D341Med (cell line): ENCODE measurements at regions not wholly inside any gene's neighbourhood (a gene's known extent, or its start where the extent isn't known, plus 50 kb on each side); places are given as distances from the start of the nearest gene placed in this dataset.

Experiments
- DNase-seq: peaks from one replicate; pipeline ENCODE4 v3.0.0; 2012; ENCODE audit warnings: low spot score

DNA sequence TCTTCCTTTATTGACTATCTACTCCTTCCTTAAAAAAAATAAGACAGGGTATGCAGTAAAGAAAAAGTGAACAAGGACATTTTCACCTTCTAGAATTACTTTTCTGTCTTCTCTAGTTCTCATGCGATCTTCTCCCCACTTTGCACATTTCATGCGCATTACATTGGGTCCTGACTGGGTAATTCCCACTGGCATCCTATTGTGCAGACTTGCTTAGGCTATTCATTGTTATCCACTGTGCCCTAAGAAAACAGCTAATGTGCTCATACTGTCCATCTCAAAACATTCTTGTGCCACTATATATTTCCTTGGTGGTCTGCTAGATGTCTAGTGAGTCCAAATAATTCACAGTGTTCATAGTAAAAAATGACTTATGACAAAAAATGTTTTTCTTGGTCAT is 447.4 kb upstream of the ROBO1 start:
- no peak for DNase-seq

- no peak for DNase-seq
Observed at GRCh38 chr3:80213086-80213485, 445.3 kb upstream of the ROBO1 start.

- no peak for DNase-seq
Observed at GRCh38 chr3:80192936-80193335, 425.1 kb upstream of the ROBO1 start.

DNA sequence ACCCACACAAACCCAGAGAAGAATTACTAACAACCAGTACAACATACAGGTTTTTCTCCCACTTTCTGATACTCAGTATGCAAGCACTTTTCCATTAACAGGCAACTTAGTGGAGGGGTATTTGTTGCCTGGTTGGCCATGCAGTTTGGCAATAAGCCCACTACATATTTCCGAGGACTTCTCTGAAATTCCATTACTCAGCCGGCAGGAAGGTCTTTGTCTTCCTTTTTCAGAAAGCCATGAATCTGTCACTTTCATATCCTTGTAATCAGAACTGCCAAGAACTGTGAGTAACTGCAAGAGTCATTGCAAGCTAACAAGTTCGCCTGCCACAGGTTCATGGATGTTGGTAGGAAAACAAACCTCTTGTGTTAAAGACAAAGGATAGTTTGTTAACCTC is 422.3 kb upstream of the ROBO1 start:
- no peak for DNase-seq

GRCh38 chr3:80187981-80188380 is 420.2 kb upstream of the ROBO1 start:
- DNase-seq, result no peak

- no peak for DNase-seq
Observed at GRCh38 chr3:80159990-80160506, 392.2 kb upstream of the ROBO1 start.

DNA sequence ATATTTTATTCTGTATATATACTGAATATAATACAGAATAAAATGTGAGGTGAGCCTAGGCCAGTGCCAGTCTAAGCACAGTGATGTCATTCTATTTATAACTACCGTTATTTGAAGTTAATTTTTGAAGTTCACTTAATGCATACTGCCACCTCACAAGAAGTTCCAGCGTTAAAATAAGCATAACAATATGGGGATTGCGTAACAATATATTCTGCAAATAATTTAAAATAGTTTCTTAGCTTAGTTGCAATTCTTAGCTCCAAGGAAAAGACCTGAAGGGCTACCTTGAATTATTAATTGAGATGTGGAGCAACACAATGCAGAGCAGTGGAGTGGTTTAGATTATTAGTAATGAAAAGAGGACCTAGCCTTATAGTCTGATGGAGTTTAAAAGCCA is 390.5 kb upstream of the ROBO1 start:
- no peak for DNase-seq

DNA sequence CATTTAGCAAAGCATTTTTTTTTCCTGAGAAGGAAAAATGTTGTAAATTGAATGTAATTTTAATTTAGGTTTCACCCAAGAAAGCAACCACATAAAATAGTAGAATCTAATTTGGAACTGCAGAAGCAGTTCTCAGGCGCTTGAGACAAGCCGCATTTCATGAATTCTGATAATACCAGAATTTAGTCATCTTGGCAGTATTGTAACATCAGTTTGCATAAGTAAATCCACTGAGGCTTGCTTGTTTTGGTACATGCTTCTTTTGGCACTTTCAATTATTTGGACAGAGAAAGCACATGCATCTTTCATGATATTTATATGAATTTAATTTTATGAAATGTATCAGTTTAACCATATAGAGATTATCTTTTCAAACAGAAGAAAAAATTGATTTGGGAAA is 389.7 kb upstream of the ROBO1 start:
- no peak for DNase-seq

DNA sequence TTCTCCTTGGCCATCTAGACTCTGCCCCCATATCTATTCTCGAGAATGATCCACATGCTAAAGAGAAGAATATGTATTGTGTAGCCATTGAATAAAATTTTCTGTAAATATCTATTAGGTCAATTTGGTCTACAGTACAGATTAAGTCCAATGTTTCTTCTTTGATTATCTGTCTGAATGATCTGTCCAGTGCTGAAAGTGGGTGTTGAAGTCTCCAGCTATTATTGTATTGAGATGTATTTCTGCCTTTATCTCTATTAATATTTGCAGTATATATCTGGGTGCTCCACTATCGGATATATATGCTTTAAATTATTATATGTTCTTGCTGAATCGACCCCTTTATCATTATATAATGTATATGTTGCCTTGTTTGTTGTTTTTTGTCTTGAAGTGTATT is 384.9 kb upstream of the ROBO1 start:
- no peak for DNase-seq

GRCh38 chr3:80142714-80143113 is 374.9 kb upstream of the ROBO1 start:
- DNase-seq, result no peak

DNA sequence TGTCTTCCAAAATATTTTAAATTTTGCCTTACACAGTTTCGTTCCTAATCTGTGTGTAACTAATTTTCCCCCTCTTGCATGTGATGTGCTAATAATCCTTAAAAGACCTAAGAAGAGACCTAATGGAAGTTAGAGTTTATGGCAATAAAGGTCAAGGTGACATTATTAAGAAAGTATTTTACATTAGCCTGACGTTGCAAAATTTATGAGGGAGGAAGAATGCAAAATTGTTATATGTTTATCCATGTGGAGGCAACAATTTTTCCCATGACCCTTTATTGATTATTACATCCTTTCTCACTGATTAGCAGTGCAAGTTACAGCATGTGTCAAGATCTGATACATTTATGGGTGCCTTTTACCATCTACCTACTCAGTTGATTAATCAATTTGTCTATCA is 373.8 kb upstream of the ROBO1 start:
- DNase-seq, result no peak

DNA sequence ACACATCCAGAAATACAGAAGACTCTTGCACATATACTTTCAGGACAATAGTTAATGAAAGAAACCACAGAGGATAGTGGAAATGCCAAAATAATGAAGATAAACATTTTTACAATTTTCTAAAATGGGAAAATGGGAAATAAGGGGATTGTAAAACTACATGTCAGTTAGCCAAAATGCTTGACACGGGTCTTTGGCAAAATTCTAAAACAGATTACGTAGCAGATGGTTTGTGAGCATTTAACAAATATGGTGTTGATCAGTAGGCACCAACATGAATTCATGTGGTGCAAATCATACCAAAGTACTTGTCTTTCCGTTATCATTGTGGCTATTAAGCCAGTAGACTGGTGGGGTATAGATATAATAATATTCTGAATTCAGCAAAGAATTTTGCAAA is 348.5 kb upstream of the ROBO1 start:
- DNase-seq, result no peak

- DNase-seq, result no peak
Observed at GRCh38 chr3:80114694-80115093, 346.9 kb upstream of the ROBO1 start.

DNA sequence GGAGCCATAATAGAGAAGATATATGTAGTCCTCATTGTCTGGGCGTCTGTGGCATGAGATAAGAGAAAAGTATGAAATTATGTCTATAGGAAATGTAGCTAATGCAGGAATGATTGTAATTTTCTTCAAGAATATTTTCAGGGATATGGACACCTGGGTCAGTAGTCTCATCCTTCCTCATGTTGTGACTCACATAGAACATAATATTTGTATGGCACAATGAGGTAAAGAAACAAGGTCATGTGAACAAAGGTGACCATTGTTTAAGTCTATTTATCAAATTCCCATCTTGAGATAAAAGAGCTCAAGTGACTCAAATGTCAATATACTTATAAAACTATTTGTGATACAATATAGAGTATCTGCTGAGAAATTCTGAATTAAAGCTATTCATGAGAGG is 345.5 kb upstream of the ROBO1 start:
- no peak for DNase-seq

GRCh38 chr3:80099559-80100066 is 331.8 kb upstream of the ROBO1 start:
- no peak for DNase-seq

GRCh38 chr3:80097674-80098073 is 329.9 kb upstream of the ROBO1 start:
- no peak for DNase-seq

DNA sequence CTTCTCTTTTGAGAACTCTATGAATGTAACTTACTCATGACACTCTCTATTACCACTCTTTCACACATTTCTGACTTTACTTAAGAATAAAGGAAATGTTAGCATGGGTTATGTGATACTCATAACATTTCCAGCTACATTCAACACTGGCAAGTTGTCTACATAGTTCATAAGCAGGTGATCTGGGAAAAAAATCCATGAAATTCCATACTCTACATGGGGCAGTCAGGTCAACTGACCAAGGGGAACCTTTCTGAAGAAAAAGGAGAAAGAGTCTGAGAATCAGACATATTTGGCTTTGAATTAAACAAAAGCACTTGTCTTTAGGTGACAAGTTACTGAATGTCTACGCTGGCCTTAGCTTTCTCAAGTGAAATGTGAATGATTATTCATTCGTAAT is 329.1 kb upstream of the ROBO1 start:
- DNase-seq, result no peak

GRCh38 chr3:80094589-80094988 is 326.8 kb upstream of the ROBO1 start:
- no peak for DNase-seq

- DNase-seq, result no peak
Observed at GRCh38 chr3:80087767-80088166, 320.0 kb upstream of the ROBO1 start.

GRCh38 chr3:80086426-80086825 is 318.6 kb upstream of the ROBO1 start:
- DNase-seq, result no peak

DNA sequence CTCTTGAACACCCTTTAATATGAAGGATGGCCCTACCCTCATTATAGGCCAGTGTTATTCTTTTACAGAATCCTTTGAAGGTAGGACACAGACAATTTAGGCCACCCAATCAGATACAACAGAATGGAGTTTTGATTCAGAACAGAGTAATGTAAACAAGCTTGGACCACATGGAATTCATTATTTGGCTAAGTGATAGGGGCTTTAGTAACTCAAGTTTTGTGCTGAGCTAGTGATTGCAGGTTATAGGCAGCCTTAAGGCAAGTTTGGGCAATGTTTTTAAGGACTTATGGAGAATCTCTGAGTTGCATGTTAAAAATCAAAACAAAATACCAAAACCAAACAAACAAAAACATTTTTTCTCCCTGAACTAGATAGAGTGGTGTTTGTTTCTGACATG is 312.1 kb upstream of the ROBO1 start:
- no peak for DNase-seq

- no peak for DNase-seq
Observed at GRCh38 chr3:80068459-80068858, 300.7 kb upstream of the ROBO1 start.

- no peak for DNase-seq
Observed at GRCh38 chr3:80063535-80063934, 295.7 kb upstream of the ROBO1 start.

DNA sequence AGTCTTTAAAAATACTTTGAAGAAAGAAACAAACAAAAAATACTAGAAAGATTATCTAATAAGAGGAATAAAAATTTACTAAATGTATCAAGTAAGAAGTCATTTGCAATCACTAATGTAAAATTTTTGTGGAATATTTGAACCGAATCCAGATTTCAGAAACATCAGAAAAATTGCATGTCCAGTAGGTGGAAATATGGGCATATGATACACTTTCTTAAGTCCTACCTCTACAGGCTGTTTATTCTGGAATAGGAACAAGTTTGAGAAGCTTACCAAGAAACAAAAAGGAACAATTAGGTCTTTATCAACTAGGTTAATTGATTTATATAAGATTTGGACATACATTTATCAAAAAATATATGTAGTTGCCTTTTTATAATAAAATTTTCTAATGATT is 292.9 kb upstream of the ROBO1 start:
- DNase-seq, result no peak

DNA sequence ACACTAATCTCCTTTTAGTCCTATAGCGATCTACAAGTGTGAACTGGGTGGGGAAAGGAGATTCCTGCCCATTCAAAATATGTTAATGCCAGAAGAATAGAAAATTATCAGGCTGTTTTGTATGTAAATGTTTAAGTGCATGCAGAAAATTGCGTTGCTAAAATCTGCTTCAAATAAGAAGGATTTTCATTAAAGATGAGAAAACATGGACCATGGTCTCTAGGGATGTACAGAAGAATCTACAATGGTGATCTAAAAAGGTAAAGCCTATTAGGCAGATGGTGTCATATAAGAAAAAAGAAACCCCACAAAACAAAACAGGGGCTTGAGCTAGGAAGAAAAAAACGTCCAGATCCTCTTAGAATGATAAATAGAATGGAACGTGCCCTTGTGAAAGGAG is 287.5 kb upstream of the ROBO1 start:
- peak; percentile 39 for DNase-seq
